ENCODE measurements at regions not wholly inside any gene's neighbourhood (a gene's known extent, or its start where the extent isn't known, plus 50 kb on each side); places are given as distances from the start of the nearest gene placed in this dataset.

GRCh38 chr11:41622707-41623359 lies 163.4 kb upstream of the LRRC4C start:
- no peak for DNase-seq (ENCODE audit: low spot score)
- Histone ChIP-seq H3K4me3 (ENCODE audit: severe bottlenecking) (no peak overlapping the region), H3K9me3 (ENCODE audit: severe bottlenecking) (no peaks in the 10 kb centered on the region), H3K27me3 (ENCODE audit: insufficient read depth, poor library complexity, severe bottlenecking) (no peaks in the 10 kb centered on the region), H3K4me1 (ENCODE audit: insufficient read depth, poor library complexity, severe bottlenecking) (no peaks in the 10 kb centered on the region), H3K27ac (ENCODE audit: poor library complexity, severe bottlenecking) (no peak overlapping the region), H3K36me3 (ENCODE audit: low read depth) (no peaks in the 10 kb centered on the region)
- TF ChIP-seq CTCF (IDR thresholded peaks at IDR 0.05; ENCODE audit: poor library complexity, severe bottlenecking): no peak
- ATAC-seq (ENCODE audit: low read depth): no peak

GRCh38 chr11:41659985-41660384 lies 200.5 kb upstream of the LRRC4C start:
- no peak for TF ChIP-seq CTCF (IDR thresholded peaks at IDR 0.05; ENCODE audit: poor library complexity, severe bottlenecking)
- Histone ChIP-seq H3K4me1 (ENCODE audit: insufficient read depth, poor library complexity, severe bottlenecking) (no peaks in the 10 kb centered on the region), H3K27me3 (ENCODE audit: insufficient read depth, poor library complexity, severe bottlenecking) (no peaks in the 10 kb centered on the region), H3K4me3 (ENCODE audit: severe bottlenecking) (no peak overlapping the region), H3K9me3 (ENCODE audit: severe bottlenecking) (no peaks in the 10 kb centered on the region), H3K27ac (ENCODE audit: poor library complexity, severe bottlenecking) (no peak overlapping the region), H3K36me3 (ENCODE audit: low read depth) (no peaks in the 10 kb centered on the region)
- no peak for ATAC-seq (ENCODE audit: low read depth)
- no peak for DNase-seq (ENCODE audit: low spot score)

DNA sequence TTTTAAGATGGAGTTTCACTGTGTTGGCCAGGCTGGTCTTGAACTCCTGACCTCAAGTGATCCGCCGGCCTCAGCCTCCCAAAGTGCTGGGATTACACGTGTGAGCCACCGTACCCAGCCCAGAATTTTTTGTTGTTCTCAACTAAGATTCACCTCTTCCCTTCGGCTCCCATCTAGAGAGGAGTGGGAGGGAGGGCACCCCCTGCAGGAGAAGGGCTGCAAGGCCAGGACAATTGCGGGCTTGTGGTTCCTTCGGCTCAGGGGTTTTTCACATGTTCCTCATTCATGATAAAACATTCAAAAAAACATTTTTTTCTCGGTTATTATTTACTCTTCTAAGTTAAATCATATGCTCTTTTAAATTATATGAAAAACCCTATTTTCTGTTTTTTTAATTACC lies 201.1 kb upstream of the LRRC4C start:
- DNase-seq (ENCODE audit: low spot score) (no peak), ATAC-seq (ENCODE audit: low read depth) (no peak)
- Histone ChIP-seq H3K27ac (ENCODE audit: poor library complexity, severe bottlenecking) (no peak overlapping the region), H3K4me3 (ENCODE audit: severe bottlenecking) (no peak overlapping the region), H3K4me1 (ENCODE audit: insufficient read depth, poor library complexity, severe bottlenecking) (no peaks in the 10 kb centered on the region), H3K36me3 (ENCODE audit: low read depth) (no peaks in the 10 kb centered on the region), H3K27me3 (ENCODE audit: insufficient read depth, poor library complexity, severe bottlenecking) (no peaks in the 10 kb centered on the region), H3K9me3 (ENCODE audit: severe bottlenecking) (no peaks in the 10 kb centered on the region)
- no peak for TF ChIP-seq CTCF (IDR thresholded peaks at IDR 0.05; ENCODE audit: poor library complexity, severe bottlenecking)

GRCh38 chr11:41665441-41666360 lies 206.2 kb upstream of the LRRC4C start:
- Histone ChIP-seq H3K9me3 (ENCODE audit: severe bottlenecking) (no peaks in the 10 kb centered on the region), H3K27me3 (ENCODE audit: insufficient read depth, poor library complexity, severe bottlenecking) (no peaks in the 10 kb centered on the region), H3K27ac (ENCODE audit: poor library complexity, severe bottlenecking) (no peak overlapping the region), H3K4me1 (ENCODE audit: insufficient read depth, poor library complexity, severe bottlenecking) (no peaks in the 10 kb centered on the region), H3K4me3 (ENCODE audit: severe bottlenecking) (no peak overlapping the region), H3K36me3 (ENCODE audit: low read depth) (no peaks in the 10 kb centered on the region)
- TF ChIP-seq CTCF (IDR thresholded peaks at IDR 0.05; ENCODE audit: poor library complexity, severe bottlenecking): no peak
- no peak for DNase-seq (ENCODE audit: low spot score)
- no peak for ATAC-seq (ENCODE audit: low read depth)
